Stimulated activated CD8-positive, alpha-beta memory T cell treated with anti-CD3 and anti-CD28 coated beads, Interleukin-15, amount 100 ng/mL, for 48 hours (primary cell): ENCODE measurements at regions not wholly inside any gene's neighbourhood (a gene's known extent, or its start where the extent isn't known, plus 50 kb on each side); places are given as distances from the start of the nearest gene placed in this dataset.

Experiments
- DNase-seq, 2 donors: peaks; one replicate each; pipeline ENCODE4 v3.0.0-alpha.2; 2020; ENCODE audit warnings: low read depth in 2 of 2

DNA sequence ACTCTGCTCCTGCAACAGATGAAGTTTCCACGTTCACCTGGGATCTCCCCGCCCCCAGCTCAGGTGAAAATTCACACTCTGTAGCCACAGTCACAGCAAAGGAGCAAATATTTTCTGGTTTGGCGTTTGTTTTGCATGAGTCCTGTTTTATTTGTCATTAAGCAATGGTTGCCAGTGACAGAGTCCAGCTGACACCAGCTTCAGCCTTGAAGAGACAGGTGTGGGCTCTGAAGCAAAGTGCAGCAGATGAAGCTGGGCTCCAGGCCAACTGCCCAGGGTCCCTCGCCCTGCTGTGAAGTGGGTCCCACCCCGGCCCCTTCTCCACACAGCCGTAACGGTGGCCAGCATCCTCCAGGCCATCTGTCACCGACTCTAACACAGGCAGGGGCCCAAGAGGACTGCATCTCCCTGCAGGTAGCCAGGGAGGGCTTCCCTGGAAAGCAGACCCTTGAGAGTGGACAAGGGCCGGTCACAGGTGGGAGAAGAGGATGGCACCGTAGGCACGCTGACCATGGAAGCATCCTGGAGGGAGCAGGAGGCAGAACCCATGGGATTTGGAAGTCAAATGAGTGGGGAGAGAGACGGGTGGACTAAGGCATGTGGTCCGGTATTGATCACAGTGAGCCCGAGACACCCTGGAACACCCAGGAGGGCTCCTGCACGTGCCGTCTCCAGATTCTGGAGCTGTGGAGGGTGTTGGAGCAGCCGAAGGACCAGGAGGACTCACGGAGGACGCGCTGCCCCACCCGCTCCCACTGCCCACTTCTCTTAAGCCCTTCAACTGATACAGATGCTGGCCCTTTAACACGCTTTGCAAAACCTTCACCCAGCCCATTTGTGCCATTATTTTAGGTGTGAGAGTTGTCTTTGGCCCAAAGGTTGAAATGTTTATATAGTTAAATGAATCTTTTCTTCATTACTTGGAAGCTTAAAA, 294.5 kb downstream of the BRD1 start:
- no peak for DNase-seq

- no peak for DNase-seq
Measured at GRCh38 chr22:49531368-49531791, 296.3 kb downstream of the BRD1 start.

GRCh38 chr22:49530671-49531367, 296.9 kb downstream of the BRD1 start:
- no peak for DNase-seq

DNA sequence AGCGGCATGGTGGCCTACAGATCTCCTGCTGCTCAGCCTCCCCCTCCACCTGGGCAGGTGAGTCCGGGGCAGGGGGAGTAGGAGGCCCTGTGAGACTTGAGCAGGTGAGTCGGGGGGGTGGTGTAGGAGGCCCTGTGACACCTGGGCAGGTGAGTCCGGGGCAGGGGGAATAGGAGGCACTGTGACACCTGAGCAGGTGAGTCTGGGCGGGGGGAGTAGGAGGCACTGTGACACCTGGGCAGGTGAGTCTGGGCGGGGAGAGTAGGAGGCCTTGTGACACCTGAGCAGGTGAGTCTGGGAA, 299.3 kb downstream of the BRD1 start:
- no peak for DNase-seq

GRCh38 chr22:49527611-49528419, 299.9 kb downstream of the BRD1 start:
- no peak for DNase-seq

DNA sequence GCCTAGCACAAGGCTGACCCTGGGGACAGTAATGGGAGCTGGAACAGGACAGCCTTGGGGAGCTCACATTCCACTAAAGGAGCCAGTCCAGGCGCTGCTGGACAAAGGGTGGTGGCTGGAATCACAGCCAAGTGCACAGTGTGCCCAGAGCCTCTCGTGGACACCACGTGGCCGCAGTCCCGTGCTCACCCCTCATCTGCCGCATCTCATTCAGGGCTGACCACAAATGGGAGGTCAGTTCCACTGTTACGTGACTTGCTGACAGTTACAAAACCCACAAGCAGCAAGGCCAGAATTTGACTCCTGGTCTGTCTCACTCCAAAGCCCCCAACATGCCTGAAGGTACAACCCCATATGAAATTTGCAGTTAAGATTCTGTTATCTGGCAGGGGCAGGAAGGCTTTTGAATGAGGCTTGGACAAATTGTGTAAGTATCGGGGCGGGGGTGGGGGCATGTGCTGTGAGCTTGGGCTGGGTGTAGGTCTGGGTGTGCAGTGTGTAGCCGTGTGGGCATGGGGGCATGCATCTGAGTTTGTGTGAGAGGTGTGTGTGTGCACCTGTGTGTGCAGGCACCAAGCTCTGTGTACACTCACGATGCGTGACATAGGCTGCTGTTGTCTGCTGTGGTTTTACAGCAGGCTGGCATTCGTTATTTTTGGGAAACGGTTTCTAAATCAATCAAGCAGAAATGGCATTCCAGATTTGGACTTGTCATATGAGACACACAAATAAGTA, 301.7 kb downstream of the BRD1 start:
- DNase-seq = no peak

- DNase-seq = no peak
Measured at GRCh38 chr22:49525360-49525759, 302.3 kb downstream of the BRD1 start.

DNA sequence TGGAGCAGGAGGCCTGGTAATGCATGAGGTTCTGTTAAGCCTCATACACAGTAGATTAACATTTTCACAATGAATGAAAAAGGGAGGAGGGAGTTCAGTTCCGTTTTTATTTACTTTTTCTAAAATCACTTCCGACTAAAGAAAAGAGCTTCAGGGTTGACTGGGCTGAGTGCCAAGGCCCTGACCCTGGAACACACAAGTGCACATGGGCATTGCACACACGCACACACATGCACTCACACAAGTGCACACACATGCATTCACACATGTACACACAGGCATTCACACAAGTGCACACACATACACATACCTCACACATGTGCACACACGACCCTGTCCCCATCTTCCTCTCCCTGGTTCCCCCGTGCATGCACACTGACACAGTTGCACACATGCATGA, 303.3 kb downstream of the BRD1 start:
- no peak for DNase-seq

DNA sequence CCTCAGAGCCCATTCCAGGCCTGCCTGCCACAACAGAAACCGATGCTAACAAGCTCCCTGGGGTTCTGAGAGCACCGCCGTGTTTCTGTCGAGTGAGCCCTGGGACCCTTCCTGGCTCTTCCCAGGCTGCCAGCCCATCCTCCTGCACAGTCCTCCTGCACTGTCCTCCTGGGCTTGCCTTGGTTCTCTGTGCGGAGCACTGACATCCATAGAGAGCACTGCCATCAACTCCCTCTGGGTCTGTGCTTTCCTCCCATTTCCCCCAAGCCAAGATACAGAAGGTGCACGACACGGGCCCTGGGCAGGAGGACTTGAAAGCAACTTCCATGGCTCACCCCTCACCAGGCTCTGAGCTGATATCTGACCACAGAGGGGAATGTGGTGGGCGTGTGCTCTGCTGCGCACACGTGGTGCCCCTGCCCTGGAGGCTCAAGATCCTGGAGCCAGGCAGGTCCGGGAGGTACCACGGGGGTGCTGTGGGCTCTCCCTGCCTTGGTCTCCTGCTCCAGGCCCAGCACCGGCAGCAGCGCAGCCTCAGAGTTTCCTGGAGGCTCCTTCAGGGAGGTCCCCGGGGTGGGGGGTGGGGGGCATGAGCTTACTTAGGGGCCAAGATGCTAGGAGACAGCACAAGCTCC, 304.2 kb downstream of the BRD1 start:
- no peak for DNase-seq

- DNase-seq = no peak
Measured at GRCh38 chr22:49522582-49523373, 304.9 kb downstream of the BRD1 start.

- DNase-seq = no peak
Measured at GRCh38 chr22:49521787-49522224, 305.9 kb downstream of the BRD1 start.

DNA sequence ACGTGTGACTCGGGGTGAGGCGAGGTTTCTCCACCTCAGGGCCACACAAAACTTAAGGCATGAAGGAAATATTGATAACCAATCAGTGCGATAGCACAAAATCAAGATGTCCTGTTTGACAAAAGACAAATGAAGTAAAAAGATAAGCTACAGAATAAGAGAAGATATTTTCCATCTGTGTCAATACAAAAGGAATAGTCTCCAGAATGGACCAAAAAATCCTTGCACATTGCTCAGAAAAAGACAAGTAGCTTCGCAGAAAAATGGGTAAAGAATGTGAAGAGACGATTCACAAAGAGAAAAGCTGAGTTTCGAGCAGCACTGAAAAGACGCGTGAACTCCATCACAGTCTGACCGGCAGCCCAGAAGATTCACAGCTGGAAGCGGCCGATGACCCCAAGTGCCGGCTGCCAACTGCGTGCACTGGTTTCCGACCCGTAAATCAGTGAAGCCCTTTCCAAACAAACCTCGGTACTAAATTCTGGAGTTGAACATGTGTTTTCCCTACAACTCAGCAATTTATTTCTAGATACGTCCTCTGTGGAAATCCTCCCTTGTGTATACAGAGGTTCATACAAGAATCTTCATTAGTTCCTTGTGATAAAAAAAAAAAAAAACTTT, 308.4 kb downstream of the BRD1 start:
- no peak for DNase-seq

GRCh38 chr22:49518436-49518970, 309.2 kb downstream of the BRD1 start:
- DNase-seq = no peak

GRCh38 chr22:49517667-49518185, 309.9 kb downstream of the BRD1 start:
- no peak for DNase-seq

DNA sequence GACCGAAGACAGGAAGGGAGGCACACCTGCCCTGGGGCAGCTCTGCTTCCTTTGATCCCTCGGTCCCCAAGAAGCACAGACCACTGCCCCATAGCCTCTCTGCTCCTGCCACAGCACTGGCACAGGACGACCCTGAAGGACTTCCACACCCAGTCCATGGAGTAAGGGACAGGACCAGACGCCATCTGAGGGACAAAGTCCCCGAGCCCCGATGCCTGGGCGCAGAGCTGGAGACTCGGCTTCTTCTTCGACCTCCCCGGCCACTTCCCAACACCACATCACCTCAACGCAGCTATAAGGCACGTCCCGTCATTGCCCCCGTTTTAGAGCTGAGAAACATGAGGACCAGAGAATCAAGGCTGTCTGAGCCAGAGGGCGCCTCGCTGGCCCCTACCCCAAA, 310.5 kb downstream of the BRD1 start:
- no peak for DNase-seq

DNA sequence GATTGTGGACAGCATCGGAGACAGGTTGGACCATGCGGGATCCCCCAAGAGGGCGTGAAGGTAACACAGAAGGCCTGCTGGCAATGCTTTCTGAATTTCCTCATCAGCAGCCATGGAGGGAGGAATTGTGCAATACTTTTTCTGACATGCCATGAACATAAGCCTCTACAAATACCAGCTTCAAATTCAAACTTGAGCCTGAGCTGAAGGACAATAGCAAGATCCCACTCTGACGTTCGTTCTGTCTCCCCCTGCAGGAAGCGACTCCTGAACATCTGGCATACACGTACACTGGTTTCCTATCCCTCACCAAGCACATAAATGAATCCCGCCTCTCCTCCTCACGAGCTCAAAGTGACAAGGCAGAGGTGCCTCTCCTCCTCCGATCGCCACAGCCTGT, 312.2 kb downstream of the BRD1 start:
- no peak for DNase-seq

DNA sequence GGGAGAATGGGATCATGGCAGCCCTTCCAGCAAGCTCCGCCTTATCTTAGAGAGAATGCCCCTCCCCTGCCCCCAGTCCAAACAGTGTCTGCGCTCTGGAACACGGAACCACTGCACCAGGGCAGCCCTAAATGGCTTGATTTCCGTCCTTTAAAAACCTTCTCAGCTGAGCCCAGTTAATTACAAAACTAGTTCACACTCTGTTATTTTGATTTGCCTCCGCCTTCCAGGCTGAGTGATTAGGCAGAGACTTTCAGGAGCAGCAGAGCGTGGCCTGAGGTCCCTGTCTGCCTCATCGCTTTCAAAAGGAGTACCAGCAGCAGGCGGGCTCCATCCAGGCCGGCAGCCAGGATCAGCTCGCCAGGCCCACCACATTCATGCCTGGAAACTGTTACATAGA, 313.0 kb downstream of the BRD1 start:
- no peak for DNase-seq

DNA sequence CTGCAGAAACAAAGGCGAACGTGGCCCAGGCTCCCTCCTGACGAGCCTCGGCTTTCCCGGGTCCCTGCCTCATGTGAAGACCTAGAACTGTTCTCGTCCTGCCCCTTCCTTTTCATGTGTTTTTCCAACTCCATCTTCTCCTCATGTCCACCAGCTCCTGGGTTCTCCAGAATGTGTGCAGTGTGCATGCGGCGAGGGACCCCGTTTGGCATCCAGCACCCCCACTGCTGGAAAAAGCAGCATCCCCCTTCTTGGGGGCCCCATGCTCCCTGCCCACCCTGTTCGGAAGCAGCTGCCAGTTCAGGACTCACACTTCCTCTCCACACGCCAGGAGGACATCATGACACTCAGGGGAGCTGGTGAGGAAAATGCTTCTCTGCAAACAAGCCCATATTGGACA, 313.5 kb downstream of the BRD1 start:
- DNase-seq = no peak

DNA sequence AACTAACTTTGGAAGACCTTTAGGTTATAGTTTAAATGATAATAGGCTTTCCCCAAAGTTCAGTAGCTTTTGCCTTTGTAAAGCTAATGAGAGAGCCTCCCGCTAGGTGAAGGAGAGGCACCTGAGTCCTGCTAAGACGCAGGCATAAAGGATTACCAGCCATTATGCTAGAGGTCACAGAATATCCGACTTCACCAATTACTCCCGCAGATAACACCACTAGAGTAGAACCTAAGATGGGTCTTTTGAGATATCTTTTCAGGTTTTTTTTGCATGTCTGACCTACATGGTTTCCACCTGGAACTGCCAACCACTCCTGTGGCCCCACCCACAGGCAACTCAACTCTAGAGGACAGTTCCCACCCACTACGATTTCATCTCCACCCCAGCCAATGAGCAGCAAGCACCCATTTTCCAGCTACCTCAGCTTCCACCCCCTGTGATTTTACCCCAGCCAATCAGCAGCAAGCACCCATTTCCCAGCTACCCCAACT, 314.3 kb downstream of the BRD1 start:
- DNase-seq = no peak
